ENCODE measurements at regions not wholly inside any gene's neighbourhood (a gene's known extent, or its start where the extent isn't known, plus 50 kb on each side); places are given as distances from the start of the nearest gene placed in this dataset.

GRCh38 chr15:93214106-93214505 lies 125.1 kb upstream of the RGMA start:
- DNase-seq, result no peak

GRCh38 chr15:93213281-93213680 lies 124.3 kb upstream of the RGMA start:
- DNase-seq, result no peak

DNA sequence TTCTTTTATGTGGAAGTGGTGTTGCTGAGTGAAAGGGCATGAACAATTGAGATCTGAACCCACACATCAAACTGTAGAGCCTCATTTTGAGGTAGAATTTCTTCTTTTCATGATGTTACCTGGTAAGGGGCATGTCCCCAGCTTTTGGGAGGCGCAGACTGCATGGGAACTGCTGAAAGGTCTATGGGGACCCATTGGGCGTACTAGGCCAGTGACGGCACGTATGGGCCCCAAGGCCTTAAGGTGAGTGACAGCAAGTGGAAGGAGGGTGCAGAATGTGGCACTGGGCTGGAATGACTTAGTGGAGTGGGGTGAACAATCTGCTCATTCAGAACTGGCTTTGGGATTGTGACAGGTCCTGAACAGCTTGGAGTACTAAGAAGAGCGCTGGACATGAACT lies 123.6 kb upstream of the RGMA start:
- DNase-seq, result no peak

- no peak for DNase-seq
These were observed 122.0 kb upstream of the RGMA start for GRCh38 chr15:93210995-93211394.

DNA sequence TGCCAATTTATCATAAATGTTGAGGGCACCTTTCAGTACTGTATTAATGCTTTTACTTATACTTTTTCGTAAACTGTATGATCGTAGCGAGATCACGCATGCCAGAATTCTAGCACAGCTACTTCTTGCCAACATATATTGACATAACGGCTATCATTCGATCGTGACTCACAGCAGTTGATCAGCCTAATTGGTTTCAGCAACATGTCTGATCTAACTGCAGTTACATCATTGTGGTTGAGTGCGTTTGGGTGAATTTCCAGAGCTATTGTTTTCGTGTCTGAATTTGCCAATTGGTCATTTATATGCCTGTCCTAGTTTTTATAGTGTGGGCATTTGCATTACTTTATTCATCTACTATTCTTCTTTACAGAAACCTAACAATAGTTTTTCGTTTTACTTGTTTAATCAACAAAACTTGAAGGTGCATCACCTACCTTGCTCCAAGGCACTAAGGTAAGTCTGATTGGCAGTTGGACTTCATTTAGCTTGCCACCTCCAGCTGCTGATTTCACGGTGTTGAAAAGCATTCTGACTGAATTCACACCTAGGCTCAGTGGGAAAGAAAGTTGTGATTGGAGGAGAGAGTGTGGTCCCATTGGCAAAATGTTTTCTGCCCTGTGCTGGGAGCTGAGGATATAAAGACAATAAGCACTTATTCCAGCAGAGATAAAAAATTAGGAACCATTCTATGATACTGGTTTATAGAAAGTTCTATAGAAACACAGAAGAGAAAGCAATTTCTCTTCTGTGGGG lies 120.9 kb upstream of the RGMA start:
- no peak for DNase-seq

DNA sequence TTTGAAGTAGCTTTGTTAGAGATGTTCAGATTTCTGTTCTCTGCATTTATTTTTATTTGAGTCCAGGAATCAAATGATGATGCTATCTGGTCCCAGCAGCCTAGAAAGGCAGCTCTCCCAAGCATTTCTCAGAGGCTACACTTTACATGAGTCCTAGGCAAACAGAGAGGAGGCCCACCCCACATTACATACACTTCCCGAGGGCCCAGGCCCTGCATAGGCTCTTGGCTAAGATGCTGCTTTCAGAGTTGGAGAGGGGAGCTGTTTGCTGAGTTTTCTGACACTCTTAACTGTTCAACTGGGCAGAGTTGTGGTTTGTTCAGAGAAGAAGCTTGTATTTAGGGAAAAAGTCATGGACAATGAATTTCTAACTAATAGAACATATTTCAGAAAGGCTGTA lies 117.9 kb upstream of the RGMA start:
- no peak for DNase-seq

- DNase-seq, result no peak
These were observed 116.4 kb upstream of the RGMA start for GRCh38 chr15:93205413-93205812.

- no peak for DNase-seq
These were observed 114.0 kb upstream of the RGMA start for GRCh38 chr15:93203036-93203435.

DNA sequence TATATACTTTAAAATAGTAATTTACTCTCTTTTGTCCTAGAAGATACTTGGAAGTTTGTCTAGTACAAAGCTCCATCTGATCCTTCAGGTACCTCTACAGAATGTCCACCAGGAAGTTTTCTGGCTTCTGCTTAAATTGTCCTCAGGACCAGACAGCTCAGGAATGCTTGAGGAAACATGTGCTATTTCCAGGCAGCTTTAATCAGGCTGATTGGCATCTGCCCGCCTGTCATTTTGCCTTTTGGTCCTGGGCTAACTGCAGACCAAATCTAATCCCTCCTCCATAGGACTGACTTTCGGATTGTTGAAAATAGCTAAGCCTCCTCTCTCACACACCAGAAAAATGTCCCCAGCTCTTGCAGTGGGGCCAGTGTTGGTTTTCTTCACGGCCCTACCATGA lies 113.4 kb upstream of the RGMA start:
- no peak for DNase-seq

DNA sequence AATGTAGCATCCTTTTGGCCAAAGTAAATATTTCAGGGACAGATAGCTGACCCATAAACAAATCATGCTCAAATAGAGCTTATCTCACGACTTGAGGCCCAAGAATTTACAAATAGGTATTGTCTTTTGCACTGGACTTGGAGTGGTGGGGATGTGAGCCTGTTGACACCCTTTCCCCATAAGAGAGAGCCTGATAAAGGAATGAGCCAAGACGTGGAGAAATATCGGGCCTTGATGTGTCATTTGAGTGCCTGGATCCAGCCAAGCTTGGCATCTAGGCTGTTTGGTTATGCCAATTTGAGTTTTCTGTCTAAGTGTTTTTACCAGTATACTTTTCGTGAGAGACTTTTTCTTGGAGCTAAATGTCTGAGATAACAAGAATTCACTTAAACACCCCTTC lies 112.9 kb upstream of the RGMA start:
- no peak for DNase-seq

DNA sequence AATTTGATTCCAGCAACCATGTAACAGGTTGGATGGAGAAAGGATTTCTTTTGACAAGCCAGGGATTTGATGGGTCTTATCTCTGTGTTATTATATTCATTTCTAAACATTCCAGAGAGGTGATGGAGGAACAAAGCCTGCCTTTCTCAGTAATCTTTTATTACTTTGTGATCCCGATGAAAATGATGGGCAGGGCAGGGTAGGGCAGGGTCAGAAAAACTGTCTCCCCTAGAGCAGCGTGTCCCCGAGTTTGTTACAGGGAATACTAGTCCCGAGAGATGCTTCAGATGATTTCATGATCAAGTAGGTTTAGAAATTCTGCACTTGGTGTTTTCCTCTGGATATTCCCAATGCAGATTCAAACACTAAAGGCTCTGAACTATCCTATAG lies 111.8 kb upstream of the RGMA start:
- no peak for DNase-seq

GRCh38 chr15:93200081-93200836 lies 111.2 kb upstream of the RGMA start:
- DNase-seq, result no peak

GRCh38 chr15:93196135-93196670 lies 107.2 kb upstream of the RGMA start:
- DNase-seq, result no peak

DNA sequence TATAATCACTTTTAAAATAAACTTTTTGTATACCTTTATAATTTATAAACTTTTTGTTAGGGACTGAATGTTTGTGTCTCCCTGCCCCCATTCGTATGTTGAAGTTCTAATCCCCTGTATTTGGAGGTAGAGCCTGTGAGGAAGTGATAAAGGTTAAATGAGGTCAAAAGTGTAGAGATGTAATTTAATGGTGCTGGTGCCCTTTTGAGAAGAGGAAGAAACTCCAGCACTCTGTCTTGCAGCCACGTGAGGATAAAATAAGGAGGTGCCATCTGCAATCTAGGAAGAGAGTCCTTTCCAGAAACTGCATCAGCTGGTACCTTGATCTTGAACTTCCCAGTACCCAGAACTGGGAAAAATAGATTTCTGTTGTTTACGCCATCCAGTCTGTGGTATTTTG lies 106.1 kb upstream of the RGMA start:
- no peak for DNase-seq

- no peak for DNase-seq
These were observed 101.2 kb upstream of the RGMA start for GRCh38 chr15:93190238-93190637.

- DNase-seq, result no peak
These were observed 100.5 kb upstream of the RGMA start for GRCh38 chr15:93189561-93189960.

DNA sequence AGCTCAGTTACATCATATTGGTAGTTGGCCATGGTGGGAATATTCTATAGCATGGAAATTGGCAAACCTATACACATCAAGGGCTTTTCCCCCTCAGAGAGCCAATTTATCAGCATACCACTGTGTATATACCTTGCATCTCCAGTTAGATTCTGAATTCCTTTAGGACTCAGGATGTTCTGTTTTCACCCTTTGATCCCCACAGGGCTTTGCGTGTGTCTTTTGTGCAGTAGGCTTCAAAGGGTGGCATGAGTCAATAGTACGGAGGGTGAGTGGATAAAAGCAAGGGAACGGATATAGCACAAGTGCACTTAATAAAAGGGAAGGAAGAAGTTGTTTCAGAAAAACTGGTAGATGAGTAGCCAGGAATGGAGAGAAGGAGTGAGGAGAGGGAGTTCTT lies 99.2 kb upstream of the RGMA start:
- no peak for DNase-seq

GRCh38 chr15:93185796-93186195 lies 96.8 kb upstream of the RGMA start:
- DNase-seq, result no peak

GRCh38 chr15:93182703-93183205 lies 93.7 kb upstream of the RGMA start:
- no peak for DNase-seq

DNA sequence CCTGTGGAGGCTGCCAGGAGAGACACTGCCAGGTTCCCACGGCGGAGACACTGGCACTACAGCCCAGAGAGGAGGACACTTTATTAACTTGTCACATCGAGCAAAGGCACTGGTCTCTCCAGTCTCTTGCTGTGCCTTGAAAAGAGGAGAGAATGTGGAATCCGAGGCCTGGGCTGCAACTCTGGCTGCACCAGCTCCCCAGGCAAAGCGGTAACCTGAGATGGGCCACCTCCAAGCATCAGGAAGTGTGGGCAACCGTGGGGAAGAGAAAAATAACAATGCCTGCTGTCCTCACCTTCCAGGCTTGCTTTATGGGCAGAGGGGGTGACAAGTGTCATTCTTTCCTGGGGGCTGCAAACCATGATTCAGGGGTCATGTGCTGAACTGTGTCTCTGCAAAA lies 91.6 kb upstream of the RGMA start:
- no peak for DNase-seq

GRCh38 chr15:93180128-93180527 lies 91.1 kb upstream of the RGMA start:
- DNase-seq, result no peak

DNA sequence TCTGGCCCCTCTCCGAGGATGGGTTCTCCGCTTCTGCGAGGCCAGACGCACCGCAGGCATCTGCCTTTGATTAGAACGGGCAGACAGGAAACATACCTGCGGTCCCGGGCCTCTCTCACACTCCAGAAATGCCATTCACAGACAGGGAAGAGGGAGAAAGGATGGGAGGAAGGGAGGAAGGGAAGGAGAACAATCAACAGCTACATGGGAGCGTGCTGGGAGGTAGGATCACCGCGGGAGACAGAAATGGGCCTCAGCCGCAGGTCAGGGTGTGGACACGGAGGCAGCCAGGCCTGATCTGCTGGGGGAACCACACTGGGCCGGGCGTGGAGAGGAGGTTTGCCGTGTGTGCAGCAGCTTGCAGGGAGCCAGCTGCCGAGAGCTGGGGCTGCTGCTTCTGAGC lies 90.7 kb upstream of the RGMA start:
- DNase-seq, result no peak

- no peak for DNase-seq
These were observed 90.1 kb upstream of the RGMA start for GRCh38 chr15:93179072-93179471.

GRCh38 chr15:93178371-93178770 lies 89.4 kb upstream of the RGMA start:
- no peak for DNase-seq

Measured in NCI-H1105 treated with DMSO at 0.1 percent for 48 hours (cell line).